ENCODE measurements at regions not wholly inside any gene's neighbourhood (a gene's known extent, or its start where the extent isn't known, plus 50 kb on each side); places are given as distances from the start of the nearest gene placed in this dataset.

DNA sequence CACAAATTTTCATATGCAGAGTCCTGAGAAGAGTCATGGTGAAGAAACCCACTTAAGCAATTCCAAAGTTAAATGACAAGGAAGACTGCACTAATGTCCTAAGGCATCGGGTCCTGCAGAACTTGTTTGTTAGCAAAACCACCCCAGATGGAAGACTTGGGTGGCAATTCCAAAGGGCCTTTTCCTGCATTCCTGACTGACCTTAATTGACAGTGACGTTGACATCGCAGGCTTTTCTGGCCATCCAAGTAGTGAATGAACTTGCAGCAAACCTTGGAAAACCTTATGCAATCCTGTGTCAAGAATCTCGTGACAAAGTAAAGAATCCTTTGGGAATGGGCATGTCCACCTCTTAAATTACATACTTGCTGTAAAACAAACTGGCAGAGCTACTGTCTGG, 112.5 kb upstream of the SH3BP4 start:
- TF ChIP-seq ZNF433 (tag by site-specific recombination; IDR thresholded peaks at IDR 0.05; ENCODE audit: low read depth) (no peak), ZNF423 (tag by site-specific recombination; IDR thresholded peaks at IDR 0.05) (no peak), ZNF341 (tag by site-specific recombination; IDR thresholded peaks at IDR 0.05; ENCODE audit: low read depth) (no peak), MEIS1 (CRISPR knock-in tag; IDR thresholded peaks at IDR 0.05; ENCODE audit: borderline replicate concordance) (no peak)
- TF ChIP-seq, protein P1, sequence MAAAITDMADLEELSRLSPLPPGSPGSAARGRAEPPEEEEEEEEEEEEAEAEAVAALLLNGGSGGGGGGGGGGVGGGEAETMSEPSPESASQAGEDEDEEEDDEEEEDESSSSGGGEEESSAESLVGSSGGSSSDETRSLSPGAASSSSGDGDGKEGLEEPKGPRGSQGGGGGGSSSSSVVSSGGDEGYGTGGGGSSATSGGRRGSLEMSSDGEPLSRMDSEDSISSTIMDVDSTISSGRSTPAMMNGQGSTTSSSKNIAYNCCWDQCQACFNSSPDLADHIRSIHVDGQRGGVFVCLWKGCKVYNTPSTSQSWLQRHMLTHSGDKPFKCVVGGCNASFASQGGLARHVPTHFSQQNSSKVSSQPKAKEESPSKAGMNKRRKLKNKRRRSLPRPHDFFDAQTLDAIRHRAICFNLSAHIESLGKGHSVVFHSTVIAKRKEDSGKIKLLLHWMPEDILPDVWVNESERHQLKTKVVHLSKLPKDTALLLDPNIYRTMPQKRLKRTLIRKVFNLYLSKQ (tag by site-specific recombination; IDR thresholded peaks at IDR 0.05; ENCODE audit: borderline replicate concordance), result no peak
- TF ChIP-seq, protein P2, sequence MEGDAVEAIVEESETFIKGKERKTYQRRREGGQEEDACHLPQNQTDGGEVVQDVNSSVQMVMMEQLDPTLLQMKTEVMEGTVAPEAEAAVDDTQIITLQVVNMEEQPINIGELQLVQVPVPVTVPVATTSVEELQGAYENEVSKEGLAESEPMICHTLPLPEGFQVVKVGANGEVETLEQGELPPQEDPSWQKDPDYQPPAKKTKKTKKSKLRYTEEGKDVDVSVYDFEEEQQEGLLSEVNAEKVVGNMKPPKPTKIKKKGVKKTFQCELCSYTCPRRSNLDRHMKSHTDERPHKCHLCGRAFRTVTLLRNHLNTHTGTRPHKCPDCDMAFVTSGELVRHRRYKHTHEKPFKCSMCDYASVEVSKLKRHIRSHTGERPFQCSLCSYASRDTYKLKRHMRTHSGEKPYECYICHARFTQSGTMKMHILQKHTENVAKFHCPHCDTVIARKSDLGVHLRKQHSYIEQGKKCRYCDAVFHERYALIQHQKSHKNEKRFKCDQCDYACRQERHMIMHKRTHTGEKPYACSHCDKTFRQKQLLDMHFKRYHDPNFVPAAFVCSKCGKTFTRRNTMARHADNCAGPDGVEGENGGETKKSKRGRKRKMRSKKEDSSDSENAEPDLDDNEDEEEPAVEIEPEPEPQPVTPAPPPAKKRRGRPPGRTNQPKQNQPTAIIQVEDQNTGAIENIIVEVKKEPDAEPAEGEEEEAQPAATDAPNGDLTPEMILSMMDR (tag by site-specific recombination; IDR thresholded peaks at IDR 0.05), result no peak

All from HEK293 (cell line).